Adrenal gland (tissue), 5 donors: ENCODE measurements at regions not wholly inside any gene's neighbourhood (a gene's known extent, or its start where the extent isn't known, plus 50 kb on each side); places are given as distances from the start of the nearest gene placed in this dataset.

Source experiments
- CTCF ChIP-seq, 6 experiments: fragments of 450-650 bp in 4 of 6; fragments of 200-600 bp in 2 of 6; sonication (generic) in 1 of 6; IDR thresholded peaks; 1 replicate in 5 of 6; 2 replicates in 1 of 6; pipeline versions ENCODE4 v1.5.1 to v1.8.0; 2016 to 2021; ENCODE audit warnings: antibody characterized with exemption in 6 of 6, mild to moderate bottlenecking in 2 of 6, moderate library complexity in 1 of 6
- POLR2A ChIP-seq, 2 donors: fragments of 450-650 bp; IDR thresholded peaks; one replicate each; pipeline ENCODE4 v1.6.1; 2017; ENCODE audit warnings: antibody characterized with exemption in 2 of 2, mild to moderate bottlenecking in 2 of 2, moderate library complexity in 1 of 2
- donor health status: DM: no; HTN: no; CAD: no.

GRCh38 chr13:33537676-33538075 lies 252.1 kb upstream of the STARD13 start:
- TF ChIP-seq POLR2A (IDR thresholded peaks at IDR 0.05) (no peak), CTCF (IDR thresholded peaks at IDR 0.05) (no peak)
